ENCODE measurements at regions not wholly inside any gene's neighbourhood (a gene's known extent, or its start where the extent isn't known, plus 50 kb on each side); places are given as distances from the start of the nearest gene placed in this dataset.

DNA sequence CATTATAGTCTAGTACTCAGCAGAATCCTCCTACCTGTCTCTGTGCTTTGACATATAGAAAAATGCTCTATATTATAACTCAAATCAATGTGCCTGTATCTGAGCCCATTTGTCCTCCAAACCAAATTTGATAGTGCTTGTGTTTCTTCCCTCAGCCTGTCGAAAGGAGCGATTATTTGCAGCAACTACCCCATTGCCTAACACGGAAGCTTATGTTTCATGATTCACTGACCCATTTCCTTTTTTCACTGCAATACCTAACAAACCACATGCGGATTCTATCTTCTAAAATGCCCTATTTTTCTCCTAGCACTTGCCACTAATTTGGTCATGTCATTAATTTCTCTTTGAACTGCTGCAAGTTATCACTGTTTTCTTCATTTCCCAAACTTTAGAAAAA is 1220.6 kb upstream of the CADM2 start:
- no peak for DNase-seq (ENCODE audit: low read depth, low spot score)

DNA sequence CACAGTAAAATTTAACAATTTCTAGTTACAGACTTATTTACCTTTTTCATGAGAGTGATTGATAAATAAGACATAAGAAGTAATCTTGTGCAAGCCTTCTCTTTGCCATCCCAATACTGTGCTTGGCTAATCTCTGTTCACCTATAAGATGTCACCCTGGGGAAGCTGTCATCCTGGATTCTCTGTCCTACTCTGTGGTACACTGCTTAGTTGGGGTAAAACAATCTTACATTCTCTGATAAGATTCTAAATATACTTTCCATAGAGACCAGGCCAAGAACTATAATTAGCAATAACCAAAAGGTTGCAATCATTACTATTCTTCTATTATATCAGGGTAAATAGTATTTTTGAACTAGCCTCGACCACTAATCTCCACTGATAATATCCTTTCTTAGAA is 1218.3 kb upstream of the CADM2 start:
- DNase-seq (ENCODE audit: low read depth, low spot score): no peak

DNA sequence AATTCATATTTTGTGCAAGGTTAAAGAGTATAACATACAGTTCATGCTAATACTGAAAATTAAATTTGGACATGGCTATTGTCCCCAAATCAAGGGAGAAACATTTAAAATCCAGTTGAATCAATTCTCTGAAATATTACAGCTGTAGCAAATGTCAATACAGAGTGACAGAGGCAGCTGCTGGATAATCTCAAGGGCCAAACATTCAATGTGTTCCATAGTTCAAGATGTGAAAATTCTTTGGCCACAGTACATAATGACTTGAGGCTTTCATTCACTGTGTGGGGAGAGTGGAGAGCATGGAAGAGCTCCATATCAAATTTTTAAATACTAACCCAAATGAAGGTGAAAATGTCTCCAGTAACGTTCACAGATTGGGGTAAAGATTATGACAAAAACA is 1192.8 kb upstream of the CADM2 start:
- DNase-seq (ENCODE audit: low read depth, low spot score): no peak

- DNase-seq (ENCODE audit: low read depth, low spot score): no peak
These were observed 1188.8 kb upstream of the CADM2 start for GRCh38 chr3:83769791-83770663.

DNA sequence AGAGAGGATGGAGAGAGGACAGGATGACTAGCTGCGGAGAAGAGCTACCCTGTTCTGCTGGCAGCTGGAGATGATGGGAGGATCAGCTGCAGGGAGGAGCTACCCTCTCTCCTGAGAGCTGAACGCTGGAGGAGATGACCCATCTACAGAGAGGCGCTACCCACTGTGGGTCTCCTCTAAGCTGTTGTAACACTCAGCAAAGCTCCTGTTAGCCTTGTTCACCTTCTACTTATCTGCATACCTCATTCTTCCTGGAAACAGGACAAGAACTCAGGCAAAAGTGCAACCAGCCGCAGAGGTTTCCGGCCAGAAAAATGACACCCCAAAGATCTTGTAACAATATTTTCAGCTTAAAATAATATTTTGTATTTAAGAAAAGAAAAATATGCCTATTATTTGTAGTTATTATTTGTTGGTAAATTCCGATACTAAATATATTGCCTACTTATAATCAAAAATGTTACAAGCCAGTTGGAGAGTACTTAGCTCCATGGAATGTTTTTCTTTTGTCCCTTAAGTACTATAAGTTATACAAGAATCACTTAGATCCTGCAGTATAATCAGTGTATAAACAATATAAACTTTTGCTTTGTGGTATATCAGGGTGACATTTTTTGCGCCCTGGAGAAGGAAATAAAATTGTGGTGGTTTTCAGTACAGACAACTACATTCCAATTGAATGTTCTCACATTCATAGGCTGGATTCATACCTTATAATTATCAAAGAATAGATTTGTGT is 1188.0 kb upstream of the CADM2 start:
- no peak for DNase-seq (ENCODE audit: low read depth, low spot score)

DNA sequence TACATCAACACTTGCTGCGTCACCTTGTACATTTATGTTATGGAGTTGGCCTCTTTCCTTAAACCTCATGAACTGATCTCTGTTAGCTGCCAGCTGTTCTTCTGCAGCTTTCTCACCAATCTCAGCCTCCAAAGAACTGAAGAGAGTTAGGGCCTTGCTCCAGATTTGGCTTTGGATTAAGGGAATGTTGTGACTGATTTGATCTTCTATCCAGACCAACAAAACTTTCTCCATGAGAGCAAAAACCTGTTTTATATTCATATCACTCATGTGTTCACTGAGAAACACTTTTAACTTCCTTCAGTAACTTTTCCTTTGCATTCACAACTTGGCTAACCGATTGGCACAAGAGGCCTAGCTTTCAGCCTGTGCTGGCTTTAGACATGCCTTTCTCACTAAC is 1156.0 kb upstream of the CADM2 start:
- DNase-seq (ENCODE audit: low read depth, low spot score): no peak

DNA sequence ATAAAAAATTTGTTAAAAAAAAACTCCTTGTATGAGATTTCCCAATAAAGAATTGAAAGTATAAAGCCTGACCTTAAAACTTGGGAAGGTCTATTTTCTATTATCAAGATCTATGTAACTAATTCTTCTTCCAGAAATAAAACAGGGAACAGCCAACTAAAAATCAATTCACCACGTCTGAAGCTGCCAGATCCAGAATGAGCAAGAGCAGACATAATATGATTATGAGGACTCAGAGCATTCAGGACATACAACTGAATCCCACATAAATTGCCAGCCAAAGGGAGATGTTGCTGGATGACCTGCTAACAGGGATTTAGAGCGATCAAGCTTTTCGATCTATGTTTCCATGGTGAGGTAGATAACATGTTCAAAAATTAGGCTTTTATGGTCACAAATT is 1151.3 kb upstream of the CADM2 start:
- no peak for DNase-seq (ENCODE audit: low read depth, low spot score)

GRCh38 chr3:83813176-83813575 is 1145.6 kb upstream of the CADM2 start:
- DNase-seq (ENCODE audit: low read depth, low spot score): no peak

GRCh38 chr3:83816653-83817052 is 1142.1 kb upstream of the CADM2 start:
- no peak for DNase-seq (ENCODE audit: low read depth, low spot score)

DNA sequence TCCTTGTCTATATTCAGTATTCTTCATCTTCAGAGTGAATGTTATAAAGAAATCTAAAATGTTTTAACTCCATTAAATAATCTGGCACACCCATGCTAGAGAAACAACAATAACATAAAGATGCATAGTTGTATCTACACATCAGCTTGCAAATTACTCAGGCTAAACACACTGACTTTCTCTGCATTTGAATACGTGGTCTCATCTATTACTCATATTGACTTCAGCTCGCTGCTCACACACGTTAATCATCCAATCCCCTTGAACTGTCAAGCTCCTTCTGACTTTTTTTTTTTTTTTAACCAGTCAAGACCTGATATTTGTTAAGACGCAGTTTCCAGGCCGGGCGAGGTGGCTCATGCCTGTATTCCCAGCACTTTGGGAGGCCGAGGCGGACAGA is 1137.3 kb upstream of the CADM2 start:
- no peak for DNase-seq (ENCODE audit: low read depth, low spot score)

- no peak for DNase-seq (ENCODE audit: low read depth, low spot score)
These were observed 1135.7 kb upstream of the CADM2 start for GRCh38 chr3:83823095-83823494.

GRCh38 chr3:83835040-83835439 is 1123.7 kb upstream of the CADM2 start:
- DNase-seq (ENCODE audit: low read depth, low spot score): no peak

- DNase-seq (ENCODE audit: low read depth, low spot score): no peak
These were observed 1116.3 kb upstream of the CADM2 start for GRCh38 chr3:83842511-83842910.

- DNase-seq (ENCODE audit: low read depth, low spot score): no peak
These were observed 1115.1 kb upstream of the CADM2 start for GRCh38 chr3:83843716-83844115.

- DNase-seq (ENCODE audit: low read depth, low spot score): no peak
These were observed 1109.6 kb upstream of the CADM2 start for GRCh38 chr3:83849106-83849730.

- no peak for DNase-seq (ENCODE audit: low read depth, low spot score)
These were observed 1095.4 kb upstream of the CADM2 start for GRCh38 chr3:83863380-83863779.

DNA sequence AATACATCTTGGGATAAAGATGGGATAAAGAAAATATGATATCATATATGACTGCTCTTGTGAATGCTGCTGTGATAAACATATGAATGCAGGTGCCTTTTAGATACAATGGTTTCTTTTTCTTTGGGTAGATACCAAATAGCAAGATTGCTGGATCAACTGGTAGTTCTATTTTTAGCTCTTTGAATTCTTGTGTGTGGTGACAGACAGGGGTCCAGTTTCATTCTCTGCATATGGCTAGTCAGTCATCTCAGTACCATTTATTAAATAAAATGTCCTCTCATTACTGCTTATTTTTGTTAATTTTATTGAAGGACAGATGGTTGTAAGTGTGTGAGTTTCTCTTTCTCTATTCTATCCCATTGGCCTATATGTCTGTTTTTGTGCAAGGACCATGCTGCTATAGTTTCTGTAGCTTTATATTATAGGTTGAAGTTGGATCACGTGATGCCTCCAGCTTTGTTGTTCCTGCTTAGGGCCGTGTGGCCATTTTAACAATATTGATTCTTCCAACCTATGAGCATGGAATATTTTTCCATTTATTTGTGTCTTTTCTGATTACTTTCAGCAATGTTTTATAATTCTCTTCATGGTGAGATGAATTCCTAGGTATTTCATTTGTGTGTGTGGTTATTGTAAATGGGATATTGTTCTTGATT is 1089.8 kb upstream of the CADM2 start:
- DNase-seq (ENCODE audit: low read depth, low spot score): no peak

GRCh38 chr3:83873550-83873949 is 1085.2 kb upstream of the CADM2 start:
- no peak for DNase-seq (ENCODE audit: low read depth, low spot score)

DNA sequence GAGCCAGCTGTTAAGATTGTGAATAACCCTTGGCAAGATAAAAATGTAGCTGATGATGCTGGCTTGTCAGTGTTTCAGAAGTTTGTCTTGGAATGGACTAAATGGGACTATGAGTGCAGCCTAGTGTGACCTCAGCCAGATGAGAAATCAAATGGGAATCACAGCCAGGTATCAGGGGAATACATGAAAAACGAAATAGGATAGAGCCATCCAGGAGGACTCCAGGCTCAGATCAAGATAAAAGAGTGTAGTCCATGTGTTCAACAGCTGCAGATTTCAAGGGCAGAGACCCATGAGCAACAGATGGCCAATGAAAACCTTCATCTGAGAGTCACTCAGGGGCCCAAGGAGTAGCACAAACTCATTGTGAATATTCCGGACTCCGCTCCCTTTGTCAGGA is 1080.9 kb upstream of the CADM2 start:
- DNase-seq (ENCODE audit: low read depth, low spot score): no peak

DNA sequence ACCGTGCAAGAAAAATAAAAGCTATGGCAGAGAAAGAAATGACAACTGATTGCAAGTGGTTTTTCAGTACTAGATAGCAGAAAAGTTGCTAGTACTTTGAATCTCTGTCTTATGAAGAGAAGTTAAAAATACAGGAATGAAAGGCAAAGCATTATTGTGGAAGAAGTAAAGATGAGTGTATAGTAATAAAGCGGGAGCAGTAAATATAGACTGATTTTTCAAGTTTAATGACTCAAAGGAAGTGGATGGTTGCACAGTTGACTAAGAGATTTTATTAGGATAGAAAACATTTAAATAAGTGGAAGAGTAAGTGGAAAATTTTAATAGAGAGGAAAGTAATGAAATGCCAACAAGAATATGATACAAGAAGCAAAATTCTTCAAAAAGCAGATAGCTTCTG is 1076.1 kb upstream of the CADM2 start:
- no peak for DNase-seq (ENCODE audit: low read depth, low spot score)

DNA sequence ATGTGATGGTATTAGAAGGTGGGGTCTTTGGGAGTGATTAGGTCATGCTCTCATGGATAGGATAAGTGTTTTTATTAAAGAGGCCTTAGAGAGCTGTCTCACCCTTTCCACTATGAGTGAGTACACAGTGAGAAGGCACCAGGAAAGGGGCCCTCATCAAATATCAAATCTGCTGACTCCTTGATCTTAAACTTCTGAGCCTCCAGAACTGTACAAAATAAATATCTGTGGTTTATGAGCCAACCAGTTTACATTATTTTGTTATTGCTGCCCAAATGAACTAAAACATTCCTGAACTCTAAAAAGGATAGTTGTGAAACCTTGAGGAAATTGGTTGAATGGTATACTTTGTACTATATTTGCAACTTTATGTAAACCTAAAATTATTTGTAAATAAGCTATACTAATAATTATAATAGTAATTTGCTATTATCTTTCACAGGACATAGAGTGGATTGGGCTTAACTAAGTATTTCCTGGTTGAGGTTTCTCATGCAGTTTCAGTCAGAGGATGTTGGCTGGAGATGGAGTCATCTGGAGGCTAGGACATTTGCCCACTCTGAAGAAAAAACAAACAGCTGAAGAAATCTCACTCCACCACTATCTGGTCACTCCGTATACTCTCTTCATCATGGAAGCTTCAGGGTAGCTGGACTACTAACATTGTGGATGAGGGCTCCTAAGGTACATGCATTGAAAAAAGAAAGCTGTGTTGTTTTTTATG is 1068.6 kb upstream of the CADM2 start:
- DNase-seq (ENCODE audit: low read depth, low spot score): no peak

- DNase-seq (ENCODE audit: low read depth, low spot score): no peak
These were observed 1068.0 kb upstream of the CADM2 start for GRCh38 chr3:83890763-83891135.

Data from smooth muscle cell of the brain vasculature (primary cell).